Thyroid gland (tissue), 4 donors: ENCODE measurements at regions not wholly inside any gene's neighbourhood (a gene's known extent, or its start where the extent isn't known, plus 50 kb on each side); places are given as distances from the start of the nearest gene placed in this dataset.
"Not testable (repeated sequence)": the region's sequence is repeated elsewhere in the genome, so short reads cannot be mapped to it uniquely, and the experiment has no call there.

ENCODE experiments used
- DNase-seq, 2 donors: peaks; one replicate each; pipeline ENCODE4 v3.0.0-alpha.2; 2019
- H3K27ac ChIP-seq, 3 donors: fragments of 200-600 bp; sonication (generic); 1 replicate in 2 of 3; 2 replicates in 1 of 3; pipeline ENCODE4 v1.5.1; 2016 to 2019; ENCODE audit warnings: mild to moderate bottlenecking in 1 of 3, moderate library complexity in 1 of 3
- H3K27me3 ChIP-seq: fragments of 200-600 bp; sonication (generic); one replicate; pipeline ENCODE4 v1.5.1; 2019
- H3K36me3 ChIP-seq, 2 donors: fragments of 200-600 bp; sonication (generic); one replicate each; pipeline ENCODE4 v1.5.1; 2016 to 2019
- H3K4me1 ChIP-seq, 2 donors: fragments of 200-600 bp; sonication (generic); one replicate each; pipeline ENCODE4 v1.5.1; 2017 to 2019
- H3K4me3 ChIP-seq, 3 donors: fragments of 200-600 bp; sonication (generic); replicated peaks in 1 of 3; 1 replicate in 2 of 3; 2 replicates in 1 of 3; pipeline ENCODE4 v1.5.1; 2016; ENCODE audit warnings: mild to moderate bottlenecking in 1 of 3
- H3K9me3 ChIP-seq: fragments of 200-600 bp; sonication (generic); one replicate; pipeline ENCODE4 v1.5.1; 2017
- CTCF ChIP-seq, 6 experiments: fragments of 200-600 bp in 3 of 6; fragments of 450-650 bp in 3 of 6; sonication (generic) in 3 of 6; IDR thresholded peaks; one replicate each; pipeline ENCODE4 v1.5.1; 2016 to 2019; ENCODE audit warnings: antibody characterized with exemption in 6 of 6, mild to moderate bottlenecking in 2 of 6, inconsistent platforms in 1 of 6, moderate library complexity in 1 of 6
- POLR2A ChIP-seq, 2 donors: fragments of 450-650 bp; IDR thresholded peaks; one replicate each; pipeline ENCODE4 v1.6.1; 2017; ENCODE audit warnings: antibody characterized with exemption in 2 of 2, mild to moderate bottlenecking in 2 of 2, moderate library complexity in 1 of 2
- WGBS, 2 donors: methylation state at CpG; one replicate each; pipeline ENCODE4 v1.1.5; 2017; 5-methylcytosine and 5-hydroxymethylcytosine counted together
- intact Hi-C: fragments of 100-400 bp; cut with DNase I; formaldehyde crosslinking; loops from one replicate; pipeline ENCODE4 v1.15.1; 2023

DNA sequence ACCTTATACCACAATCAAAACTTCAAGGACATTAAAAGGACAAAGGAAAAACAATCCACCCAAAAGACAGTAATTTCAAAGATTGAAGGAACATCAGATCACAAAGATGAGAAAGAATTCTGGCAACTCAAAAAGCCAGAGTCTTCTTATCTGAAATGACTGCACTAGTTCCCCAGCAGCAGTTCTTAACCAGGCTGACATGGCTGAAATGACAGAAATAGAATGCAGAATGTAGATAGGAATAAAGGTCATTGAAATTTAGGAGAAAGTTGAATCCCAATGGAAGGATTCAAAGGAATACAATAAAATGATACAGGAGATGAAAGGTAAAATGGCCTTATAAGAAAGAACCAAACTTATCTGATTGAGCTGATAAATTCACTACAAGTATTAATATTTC is 231.4 kb downstream of the CD109 start:
- H3K9me3 ChIP-seq: no peaks in the 10 kb centered on the region
- H3K27me3 ChIP-seq: no peaks in the 10 kb centered on the region
- no peak overlapping the region for H3K27ac ChIP-seq
- no peak for DNase-seq
- intact Hi-C loops: no loop called here
- TF ChIP-seq CTCF (IDR thresholded peaks at IDR 0.05): no peak
- no peak for TF ChIP-seq POLR2A (IDR thresholded peaks at IDR 0.05)
- H3K36me3 ChIP-seq: no peaks in the 10 kb centered on the region
- no peak overlapping the region for H3K4me3 ChIP-seq
- H3K4me1 ChIP-seq: no peaks in the 10 kb centered on the region

DNA sequence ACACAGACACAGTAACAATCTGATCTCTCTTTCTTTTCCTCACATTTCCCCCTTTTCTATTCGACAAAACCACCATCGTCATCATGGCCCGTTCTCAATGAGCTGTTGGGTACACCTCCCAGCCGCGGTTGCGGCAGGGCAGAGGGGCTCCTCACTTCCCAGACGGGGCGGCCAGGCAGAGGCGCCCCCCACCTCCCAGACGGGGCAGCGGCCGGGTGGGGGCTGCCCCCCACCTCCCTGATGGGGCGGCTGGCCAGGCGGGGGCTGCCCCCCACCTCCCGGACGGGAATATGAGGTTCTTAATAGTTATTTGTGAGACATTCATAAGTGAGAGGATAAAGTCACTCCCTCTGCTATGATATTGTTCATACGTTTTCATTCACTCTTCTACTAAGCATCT is 229.7 kb downstream of the CD109 start:
- H3K4me3 ChIP-seq, H3K27me3 ChIP-seq, H3K4me1 ChIP-seq, H3K27ac ChIP-seq, H3K36me3 ChIP-seq, intact Hi-C loops, DNase-seq, H3K9me3 ChIP-seq: not testable (repeated sequence)
- WGBS, 2 donors: 91 to 92% methylated on average over 17 of the region's 17 CpGs

GRCh38 chr6:73923905-73924485 is 228.0 kb downstream of the CD109 start:
- DNase-seq: no peak
- H3K27me3 ChIP-seq: no peaks in the 10 kb centered on the region
- H3K4me1 ChIP-seq: no peaks in the 10 kb centered on the region
- H3K27ac ChIP-seq: no peak overlapping the region
- intact Hi-C loops: no loop called here
- H3K36me3 ChIP-seq: no peaks in the 10 kb centered on the region
- WGBS, 2 donors: 60 to 83% methylated on average over 1 of the region's 1 CpG
- no peak overlapping the region for H3K4me3 ChIP-seq
- TF ChIP-seq POLR2A (IDR thresholded peaks at IDR 0.05): no peak
- no peaks in the 10 kb centered on the region for H3K9me3 ChIP-seq

GRCh38 chr6:73903155-73903554 is 207.2 kb downstream of the CD109 start:
- no peak overlapping the region for H3K4me3 ChIP-seq
- H3K4me1 ChIP-seq: no peaks in the 10 kb centered on the region
- no peaks in the 10 kb centered on the region for H3K9me3 ChIP-seq
- TF ChIP-seq POLR2A (IDR thresholded peaks at IDR 0.05): no peak
- TF ChIP-seq CTCF (IDR thresholded peaks at IDR 0.05): no peak
- no peaks in the 10 kb centered on the region for H3K27me3 ChIP-seq
- H3K36me3 ChIP-seq: no peaks in the 10 kb centered on the region
- intact Hi-C loops: no loop called here
- no peak for DNase-seq
- H3K27ac ChIP-seq: no peak overlapping the region
- WGBS, 2 donors: 75 to 94% methylated on average over 4 to 8 of the region's 14 CpGs

GRCh38 chr6:73901986-73902385 is 206.0 kb downstream of the CD109 start:
- no peak for DNase-seq
- Histone ChIP-seq H3K36me3 (no peaks in the 10 kb centered on the region), H3K4me3 (no peak overlapping the region), H3K4me1 (no peaks in the 10 kb centered on the region), H3K27ac (no peak overlapping the region), H3K27me3 (no peaks in the 10 kb centered on the region), H3K9me3 (no peaks in the 10 kb centered on the region)
- TF ChIP-seq CTCF (IDR thresholded peaks at IDR 0.05) (no peak), POLR2A (IDR thresholded peaks at IDR 0.05) (no peak)
- intact Hi-C loops: no loop called here

GRCh38 chr6:73901311-73901710 is 205.3 kb downstream of the CD109 start:
- DNase-seq: no peak
- no peak for TF ChIP-seq POLR2A (IDR thresholded peaks at IDR 0.05)
- no peak for TF ChIP-seq CTCF (IDR thresholded peaks at IDR 0.05)
- no peaks in the 10 kb centered on the region for H3K9me3 ChIP-seq
- no peak overlapping the region for H3K27ac ChIP-seq
- intact Hi-C loops: no loop called here
- H3K27me3 ChIP-seq: no peaks in the 10 kb centered on the region
- no peaks in the 10 kb centered on the region for H3K4me1 ChIP-seq
- no peak overlapping the region for H3K4me3 ChIP-seq
- H3K36me3 ChIP-seq: no peaks in the 10 kb centered on the region
